ENCODE measurements at regions not wholly inside any gene's neighbourhood (a gene's known extent, or its start where the extent isn't known, plus 50 kb on each side); places are given as distances from the start of the nearest gene placed in this dataset.

DNA sequence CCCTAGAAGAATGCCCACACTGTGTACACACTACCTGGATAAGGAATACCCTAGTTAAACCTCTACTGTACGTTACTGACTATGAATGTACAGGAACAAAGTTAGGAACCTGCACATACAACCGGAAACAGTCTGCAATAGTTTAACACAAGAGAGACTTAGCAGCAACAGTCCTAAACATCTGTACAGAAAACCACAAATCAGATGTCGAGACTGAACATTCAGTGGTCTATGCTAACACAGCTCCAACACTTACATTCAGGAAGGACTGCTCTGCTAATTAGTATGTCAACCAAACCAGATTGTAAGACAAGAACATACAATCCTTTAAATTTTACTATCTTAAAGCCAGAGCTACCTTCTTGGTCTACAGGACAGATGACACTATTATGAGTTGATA, 104.9 kb downstream of the ZNF429 start:
- no peaks in the 10 kb centered on the region for H3K79me2 ChIP-seq (replicated peaks; ENCODE audit: insufficient read depth)
- peaks cover 13% of the 10 kb centered on the region for H3K4me1 Mint-ChIP-seq
- H3K27me3 ChIP-seq (ENCODE audit: insufficient read depth) = peaks cover 9% of the 10 kb centered on the region
- H3K4me2 ChIP-seq = no peak overlapping the region
- no peak overlapping the region for H3K27ac ChIP-seq (ENCODE audit: low read depth)
- H3K9me2 ChIP-seq (ENCODE audit: insufficient read depth) = no peaks in the 10 kb centered on the region; the same call in 1 of the 2 replicates
- H3K9me3 Mint-ChIP-seq = peaks cover 24% of the 10 kb centered on the region
- no peaks in the 10 kb centered on the region for H3F3A ChIP-seq (replicated peaks; ENCODE audit: low read depth)
- DNase-seq (ENCODE audit: low spot score) (no peak), ATAC-seq (no peak)
- H3K27ac Mint-ChIP-seq = no peak overlapping the region
- H4K20me1 ChIP-seq (replicated peaks; ENCODE audit: insufficient read depth) = no peaks in the 10 kb centered on the region
- H3K4me1 ChIP-seq (ENCODE audit: insufficient read depth) = peaks cover 7% of the 10 kb centered on the region; the same call in 1 of the 2 replicates
- 0 out of 2 replicates have a peak, but pooled peaks cover 3% of the 10 kb centered on the region for H3K36me3 ChIP-seq (ENCODE audit: insufficient read depth)
- TF ChIP-seq EZH2 (IDR thresholded peaks at IDR 0.05; ENCODE audit: low read depth, unreplicated experiment) = no peak
- TF ChIP-seq NANOG (IDR thresholded peaks at IDR 0.05; ENCODE audit: borderline replicate concordance) = no peak
- TF ChIP-seq POLR2AphosphoS5 (IDR thresholded peaks at IDR 0.05; ENCODE audit: low read depth) = no peak
- no peak for TF ChIP-seq STAT1 (IDR thresholded peaks at IDR 0.05; ENCODE audit: unreplicated experiment)
- no peak for TF ChIP-seq ZNF331 (CRISPR knock-in tag; IDR thresholded peaks at IDR 0.05; ENCODE audit: low read depth)
- no peak for TF ChIP-seq CREB1 (CRISPR knock-in tag; IDR thresholded peaks at IDR 0.05; ENCODE audit: low read depth)
- no peak for TF ChIP-seq EZH2phosphoT487 (IDR thresholded peaks at IDR 0.05; ENCODE audit: unreplicated experiment)
- no peak for TF ChIP-seq ZNF114 (CRISPR knock-in tag; IDR thresholded peaks at IDR 0.05)
- TF ChIP-seq, protein P1, sequence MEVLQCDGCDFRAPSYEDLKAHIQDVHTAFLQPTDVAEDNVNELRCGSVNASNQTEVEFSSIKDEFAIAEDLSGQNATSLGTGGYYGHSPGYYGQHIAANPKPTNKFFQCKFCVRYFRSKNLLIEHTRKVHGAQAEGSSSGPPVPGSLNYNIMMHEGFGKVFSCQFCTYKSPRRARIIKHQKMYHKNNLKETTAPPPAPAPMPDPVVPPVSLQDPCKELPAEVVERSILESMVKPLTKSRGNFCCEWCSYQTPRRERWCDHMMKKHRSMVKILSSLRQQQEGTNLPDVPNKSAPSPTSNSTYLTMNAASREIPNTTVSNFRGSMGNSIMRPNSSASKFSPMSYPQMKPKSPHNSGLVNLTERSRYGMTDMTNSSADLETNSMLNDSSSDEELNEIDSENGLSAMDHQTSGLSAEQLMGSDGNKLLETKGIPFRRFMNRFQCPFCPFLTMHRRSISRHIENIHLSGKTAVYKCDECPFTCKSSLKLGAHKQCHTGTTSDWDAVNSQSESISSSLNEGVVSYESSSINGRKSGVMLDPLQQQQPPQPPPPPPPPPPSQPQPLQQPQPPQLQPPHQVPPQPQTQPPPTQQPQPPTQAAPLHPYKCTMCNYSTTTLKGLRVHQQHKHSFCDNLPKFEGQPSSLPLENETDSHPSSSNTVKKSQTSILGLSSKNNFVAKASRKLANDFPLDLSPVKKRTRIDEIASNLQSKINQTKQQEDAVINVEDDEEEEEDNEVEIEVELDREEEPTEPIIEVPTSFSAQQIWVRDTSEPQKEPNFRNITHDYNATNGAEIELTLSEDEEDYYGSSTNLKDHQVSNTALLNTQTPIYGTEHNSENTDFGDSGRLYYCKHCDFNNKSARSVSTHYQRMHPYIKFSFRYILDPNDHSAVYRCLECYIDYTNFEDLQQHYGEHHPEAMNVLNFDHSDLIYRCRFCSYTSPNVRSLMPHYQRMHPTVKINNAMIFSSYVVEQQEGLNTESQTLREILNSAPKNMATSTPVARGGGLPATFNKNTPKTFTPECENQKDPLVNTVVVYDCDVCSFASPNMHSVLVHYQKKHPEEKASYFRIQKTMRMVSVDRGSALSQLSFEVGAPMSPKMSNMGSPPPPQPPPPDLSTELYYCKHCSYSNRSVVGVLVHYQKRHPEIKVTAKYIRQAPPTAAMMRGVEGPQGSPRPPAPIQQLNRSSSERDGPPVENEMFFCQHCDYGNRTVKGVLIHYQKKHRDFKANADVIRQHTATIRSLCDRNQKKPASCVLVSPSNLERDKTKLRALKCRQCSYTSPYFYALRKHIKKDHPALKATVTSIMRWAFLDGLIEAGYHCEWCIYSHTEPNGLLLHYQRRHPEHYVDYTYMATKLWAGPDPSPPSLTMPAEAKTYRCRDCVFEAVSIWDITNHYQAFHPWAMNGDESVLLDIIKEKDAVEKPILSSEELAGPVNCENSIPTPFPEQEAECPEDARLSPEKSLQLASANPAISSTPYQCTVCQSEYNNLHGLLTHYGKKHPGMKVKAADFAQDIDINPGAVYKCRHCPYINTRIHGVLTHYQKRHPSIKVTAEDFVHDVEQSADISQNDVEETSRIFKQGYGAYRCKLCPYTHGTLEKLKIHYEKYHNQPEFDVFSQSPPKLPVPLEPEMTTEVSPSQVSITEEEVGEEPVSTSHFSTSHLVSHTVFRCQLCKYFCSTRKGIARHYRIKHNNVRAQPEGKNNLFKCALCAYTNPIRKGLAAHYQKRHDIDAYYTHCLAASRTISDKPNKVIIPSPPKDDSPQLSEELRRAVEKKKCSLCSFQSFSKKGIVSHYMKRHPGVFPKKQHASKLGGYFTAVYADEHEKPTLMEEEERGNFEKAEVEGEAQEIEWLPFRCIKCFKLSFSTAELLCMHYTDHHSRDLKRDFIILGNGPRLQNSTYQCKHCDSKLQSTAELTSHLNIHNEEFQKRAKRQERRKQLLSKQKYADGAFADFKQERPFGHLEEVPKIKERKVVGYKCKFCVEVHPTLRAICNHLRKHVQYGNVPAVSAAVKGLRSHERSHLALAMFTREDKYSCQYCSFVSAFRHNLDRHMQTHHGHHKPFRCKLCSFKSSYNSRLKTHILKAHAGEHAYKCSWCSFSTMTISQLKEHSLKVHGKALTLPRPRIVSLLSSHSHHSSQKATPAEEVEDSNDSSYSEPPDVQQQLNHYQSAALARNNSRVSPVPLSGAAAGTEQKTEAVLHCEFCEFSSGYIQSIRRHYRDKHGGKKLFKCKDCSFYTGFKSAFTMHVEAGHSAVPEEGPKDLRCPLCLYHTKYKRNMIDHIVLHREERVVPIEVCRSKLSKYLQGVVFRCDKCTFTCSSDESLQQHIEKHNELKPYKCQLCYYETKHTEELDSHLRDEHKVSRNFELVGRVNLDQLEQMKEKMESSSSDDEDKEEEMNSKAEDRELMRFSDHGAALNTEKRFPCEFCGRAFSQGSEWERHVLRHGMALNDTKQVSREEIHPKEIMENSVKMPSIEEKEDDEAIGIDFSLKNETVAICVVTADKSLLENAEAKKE (CRISPR knock-in tag; IDR thresholded peaks at IDR 0.05) = no peak
- TF ChIP-seq, protein P2, sequence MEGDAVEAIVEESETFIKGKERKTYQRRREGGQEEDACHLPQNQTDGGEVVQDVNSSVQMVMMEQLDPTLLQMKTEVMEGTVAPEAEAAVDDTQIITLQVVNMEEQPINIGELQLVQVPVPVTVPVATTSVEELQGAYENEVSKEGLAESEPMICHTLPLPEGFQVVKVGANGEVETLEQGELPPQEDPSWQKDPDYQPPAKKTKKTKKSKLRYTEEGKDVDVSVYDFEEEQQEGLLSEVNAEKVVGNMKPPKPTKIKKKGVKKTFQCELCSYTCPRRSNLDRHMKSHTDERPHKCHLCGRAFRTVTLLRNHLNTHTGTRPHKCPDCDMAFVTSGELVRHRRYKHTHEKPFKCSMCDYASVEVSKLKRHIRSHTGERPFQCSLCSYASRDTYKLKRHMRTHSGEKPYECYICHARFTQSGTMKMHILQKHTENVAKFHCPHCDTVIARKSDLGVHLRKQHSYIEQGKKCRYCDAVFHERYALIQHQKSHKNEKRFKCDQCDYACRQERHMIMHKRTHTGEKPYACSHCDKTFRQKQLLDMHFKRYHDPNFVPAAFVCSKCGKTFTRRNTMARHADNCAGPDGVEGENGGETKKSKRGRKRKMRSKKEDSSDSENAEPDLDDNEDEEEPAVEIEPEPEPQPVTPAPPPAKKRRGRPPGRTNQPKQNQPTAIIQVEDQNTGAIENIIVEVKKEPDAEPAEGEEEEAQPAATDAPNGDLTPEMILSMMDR (conservative IDR thresholded peaks at IDR 0.05; ENCODE audit: low read depth in 2 of 2) = no peak
- TF ChIP-seq, protein P3, sequence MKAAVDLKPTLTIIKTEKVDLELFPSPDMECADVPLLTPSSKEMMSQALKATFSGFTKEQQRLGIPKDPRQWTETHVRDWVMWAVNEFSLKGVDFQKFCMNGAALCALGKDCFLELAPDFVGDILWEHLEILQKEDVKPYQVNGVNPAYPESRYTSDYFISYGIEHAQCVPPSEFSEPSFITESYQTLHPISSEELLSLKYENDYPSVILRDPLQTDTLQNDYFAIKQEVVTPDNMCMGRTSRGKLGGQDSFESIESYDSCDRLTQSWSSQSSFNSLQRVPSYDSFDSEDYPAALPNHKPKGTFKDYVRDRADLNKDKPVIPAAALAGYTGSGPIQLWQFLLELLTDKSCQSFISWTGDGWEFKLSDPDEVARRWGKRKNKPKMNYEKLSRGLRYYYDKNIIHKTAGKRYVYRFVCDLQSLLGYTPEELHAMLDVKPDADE (IDR thresholded peaks at IDR 0.05) = no peak
- TF ChIP-seq, protein P4, sequence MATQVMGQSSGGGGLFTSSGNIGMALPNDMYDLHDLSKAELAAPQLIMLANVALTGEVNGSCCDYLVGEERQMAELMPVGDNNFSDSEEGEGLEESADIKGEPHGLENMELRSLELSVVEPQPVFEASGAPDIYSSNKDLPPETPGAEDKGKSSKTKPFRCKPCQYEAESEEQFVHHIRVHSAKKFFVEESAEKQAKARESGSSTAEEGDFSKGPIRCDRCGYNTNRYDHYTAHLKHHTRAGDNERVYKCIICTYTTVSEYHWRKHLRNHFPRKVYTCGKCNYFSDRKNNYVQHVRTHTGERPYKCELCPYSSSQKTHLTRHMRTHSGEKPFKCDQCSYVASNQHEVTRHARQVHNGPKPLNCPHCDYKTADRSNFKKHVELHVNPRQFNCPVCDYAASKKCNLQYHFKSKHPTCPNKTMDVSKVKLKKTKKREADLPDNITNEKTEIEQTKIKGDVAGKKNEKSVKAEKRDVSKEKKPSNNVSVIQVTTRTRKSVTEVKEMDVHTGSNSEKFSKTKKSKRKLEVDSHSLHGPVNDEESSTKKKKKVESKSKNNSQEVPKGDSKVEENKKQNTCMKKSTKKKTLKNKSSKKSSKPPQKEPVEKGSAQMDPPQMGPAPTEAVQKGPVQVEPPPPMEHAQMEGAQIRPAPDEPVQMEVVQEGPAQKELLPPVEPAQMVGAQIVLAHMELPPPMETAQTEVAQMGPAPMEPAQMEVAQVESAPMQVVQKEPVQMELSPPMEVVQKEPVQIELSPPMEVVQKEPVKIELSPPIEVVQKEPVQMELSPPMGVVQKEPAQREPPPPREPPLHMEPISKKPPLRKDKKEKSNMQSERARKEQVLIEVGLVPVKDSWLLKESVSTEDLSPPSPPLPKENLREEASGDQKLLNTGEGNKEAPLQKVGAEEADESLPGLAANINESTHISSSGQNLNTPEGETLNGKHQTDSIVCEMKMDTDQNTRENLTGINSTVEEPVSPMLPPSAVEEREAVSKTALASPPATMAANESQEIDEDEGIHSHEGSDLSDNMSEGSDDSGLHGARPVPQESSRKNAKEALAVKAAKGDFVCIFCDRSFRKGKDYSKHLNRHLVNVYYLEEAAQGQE (IDR thresholded peaks at IDR 0.05; ENCODE audit: unreplicated experiment) = no peak
- TF ChIP-seq JUNB (IDR thresholded peaks at IDR 0.05; ENCODE audit: unreplicated experiment) = no peak
- H3K36me3 Mint-ChIP-seq (ENCODE audit: low read depth) = peaks cover 9% of the 10 kb centered on the region
- no peak overlapping the region for H2AFZ ChIP-seq
- no peak overlapping the region for H3K4me3 ChIP-seq
- peaks cover 2% of the 10 kb centered on the region for H3K27me3 Mint-ChIP-seq (ENCODE audit: insufficient read depth, low read depth, poor library complexity)
- no peak overlapping the region for H3K4me3 Mint-ChIP-seq

Measured in GM23338 (cell line).